D721Med (cell line): ENCODE measurements at regions not wholly inside any gene's neighbourhood (a gene's known extent, or its start where the extent isn't known, plus 50 kb on each side); places are given as distances from the start of the nearest gene placed in this dataset.

Experiments used
- DNase-seq: peaks from one replicate; pipeline ENCODE4 v3.0.0; 2011; ENCODE audit warnings: low spot score; ENCODE audit not compliant: insufficient read length
- FAIRE-seq: peaks from 2 replicates; lab custom pipeline; 2011; peaks lifted over from hg19 to GRCh38; lab: Jason Lieb, UNC
- TF ChIP-seq, protein P1 (sequence below): IDR thresholded peaks from 2 replicates; pipeline ENCODE4 v1.5.1; 2012; ENCODE audit warnings: mild to moderate bottlenecking, control low read depth; ENCODE audit not compliant: insufficient read depth; ENCODE audit errors: missing control alignments

DNA sequence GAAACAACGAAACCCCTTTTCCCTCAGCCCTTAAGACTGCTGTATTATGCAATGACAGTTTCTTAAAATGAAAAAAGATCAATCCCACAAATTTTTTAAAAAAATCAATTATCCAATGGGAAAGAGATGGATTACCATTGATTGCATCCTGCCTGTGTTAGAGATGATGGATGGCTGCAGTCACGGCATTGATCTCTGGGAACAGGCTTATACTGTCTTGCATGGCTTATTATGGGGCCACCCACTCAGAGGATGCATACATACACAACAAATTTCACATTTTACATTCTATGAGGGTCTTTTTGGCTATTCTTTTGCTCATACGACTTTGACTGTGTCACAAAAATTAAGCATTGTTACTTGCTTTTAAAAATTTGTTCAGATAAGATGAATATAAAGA lies 724.3 kb downstream of the HDGFL1 start:
- TF ChIP-seq, protein P1, sequence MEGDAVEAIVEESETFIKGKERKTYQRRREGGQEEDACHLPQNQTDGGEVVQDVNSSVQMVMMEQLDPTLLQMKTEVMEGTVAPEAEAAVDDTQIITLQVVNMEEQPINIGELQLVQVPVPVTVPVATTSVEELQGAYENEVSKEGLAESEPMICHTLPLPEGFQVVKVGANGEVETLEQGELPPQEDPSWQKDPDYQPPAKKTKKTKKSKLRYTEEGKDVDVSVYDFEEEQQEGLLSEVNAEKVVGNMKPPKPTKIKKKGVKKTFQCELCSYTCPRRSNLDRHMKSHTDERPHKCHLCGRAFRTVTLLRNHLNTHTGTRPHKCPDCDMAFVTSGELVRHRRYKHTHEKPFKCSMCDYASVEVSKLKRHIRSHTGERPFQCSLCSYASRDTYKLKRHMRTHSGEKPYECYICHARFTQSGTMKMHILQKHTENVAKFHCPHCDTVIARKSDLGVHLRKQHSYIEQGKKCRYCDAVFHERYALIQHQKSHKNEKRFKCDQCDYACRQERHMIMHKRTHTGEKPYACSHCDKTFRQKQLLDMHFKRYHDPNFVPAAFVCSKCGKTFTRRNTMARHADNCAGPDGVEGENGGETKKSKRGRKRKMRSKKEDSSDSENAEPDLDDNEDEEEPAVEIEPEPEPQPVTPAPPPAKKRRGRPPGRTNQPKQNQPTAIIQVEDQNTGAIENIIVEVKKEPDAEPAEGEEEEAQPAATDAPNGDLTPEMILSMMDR, result no peak
- FAIRE-seq (no peak), DNase-seq (no peak)

DNA sequence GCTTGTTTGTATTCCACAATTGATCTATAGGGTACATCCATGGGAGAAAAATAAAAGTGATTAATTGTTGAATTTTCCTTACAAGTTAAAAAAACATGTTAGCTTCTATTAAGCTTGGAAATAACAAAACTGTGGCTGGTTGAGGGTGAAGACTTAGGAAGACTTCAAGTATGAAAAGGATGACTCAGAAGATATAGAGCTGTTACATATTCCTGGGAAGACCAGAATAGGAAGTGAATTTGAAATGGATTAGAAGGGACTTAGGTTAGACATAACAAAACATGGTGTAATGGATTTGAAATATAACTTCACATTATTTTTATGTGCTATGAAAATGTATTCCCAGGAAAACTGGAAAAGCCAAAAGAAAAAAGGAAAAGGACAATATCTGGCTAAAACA lies 732.2 kb downstream of the HDGFL1 start:
- DNase-seq, result no peak
- no peak for FAIRE-seq
- TF ChIP-seq, protein P1, result no peak

DNA sequence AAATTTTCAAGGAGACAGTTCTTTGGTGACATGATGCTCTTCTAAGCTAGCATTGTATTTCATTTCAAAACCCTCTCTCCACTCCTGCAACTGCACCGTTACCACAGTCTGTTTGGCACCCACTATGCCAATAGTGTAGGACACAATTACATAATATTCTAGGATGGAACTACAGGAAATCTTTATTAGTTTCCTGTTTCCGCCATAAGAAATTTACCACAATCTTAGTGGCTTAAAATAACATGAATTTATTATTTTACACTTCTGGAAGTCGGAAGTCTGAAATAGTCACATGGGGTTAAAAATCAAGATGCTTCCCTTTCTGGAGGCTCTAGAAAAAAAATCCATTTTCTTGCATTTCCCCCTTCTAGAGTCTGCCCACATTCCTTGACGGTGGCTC lies 733.1 kb downstream of the HDGFL1 start:
- FAIRE-seq, result no peak
- TF ChIP-seq, protein P1, result no peak
- no peak for DNase-seq

DNA sequence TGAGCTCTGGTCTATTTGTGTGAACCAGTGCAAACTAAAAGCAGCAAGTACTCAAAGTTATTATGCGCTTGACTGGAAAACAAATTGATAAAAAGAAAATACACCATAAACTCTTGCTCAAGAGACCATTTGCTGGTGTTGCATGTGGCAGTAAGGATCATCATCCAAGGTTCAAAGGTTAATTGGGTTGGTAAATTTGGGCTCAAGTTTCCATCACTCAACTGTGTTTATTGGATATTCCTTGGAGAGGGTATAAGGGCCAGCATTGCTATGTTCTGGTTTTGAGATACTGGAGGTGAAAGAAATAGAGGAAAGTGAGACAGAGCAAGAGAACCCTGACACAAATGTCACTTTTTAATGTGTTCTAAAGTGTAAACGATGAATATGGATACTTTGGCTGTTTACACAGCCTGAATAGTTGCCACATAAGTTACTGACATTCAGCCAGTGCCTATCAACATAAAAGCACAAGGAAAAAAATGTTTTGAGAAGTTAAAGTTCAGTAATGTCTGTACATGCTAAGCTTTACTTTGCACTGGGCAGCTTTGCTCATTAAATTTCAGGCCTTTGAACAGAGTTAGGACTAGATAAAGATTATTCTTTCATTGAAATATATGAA lies 736.1 kb downstream of the HDGFL1 start:
- no peak for FAIRE-seq
- TF ChIP-seq, protein P1, result no peak
- no peak for DNase-seq

DNA sequence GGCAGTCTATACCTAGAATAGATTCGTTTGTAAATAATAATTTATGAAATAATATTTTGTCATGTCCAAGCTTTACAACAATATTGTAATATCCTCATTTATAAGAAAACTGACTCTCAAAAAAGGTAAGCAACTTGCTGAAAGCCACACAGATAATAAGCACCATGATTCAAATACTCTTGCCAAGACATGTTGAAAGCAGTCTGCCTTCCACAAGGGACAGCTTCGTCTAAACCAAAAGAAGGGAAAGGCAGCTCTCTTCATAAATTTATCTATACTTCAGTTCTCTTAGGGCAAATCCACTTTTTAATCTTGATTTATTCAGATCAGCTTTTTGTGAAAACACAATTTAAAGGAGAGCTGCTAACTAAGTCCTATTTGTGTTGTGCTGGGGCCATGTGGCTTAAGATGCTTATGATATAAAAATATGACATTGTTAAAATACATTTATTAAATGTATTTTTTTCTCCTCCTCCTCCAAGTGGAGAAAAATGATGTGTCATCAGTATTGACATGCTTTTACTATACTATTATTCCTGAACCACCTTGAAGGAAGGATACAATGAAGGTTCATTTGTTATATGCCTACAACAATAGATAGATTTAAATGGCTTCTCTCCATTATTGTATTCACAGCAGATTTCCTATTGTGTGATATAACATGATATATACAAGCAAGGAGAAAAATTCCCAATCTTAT lies 737.0 kb downstream of the HDGFL1 start:
- FAIRE-seq (no peak), DNase-seq (no peak)
- TF ChIP-seq, protein P1, result no peak

DNA sequence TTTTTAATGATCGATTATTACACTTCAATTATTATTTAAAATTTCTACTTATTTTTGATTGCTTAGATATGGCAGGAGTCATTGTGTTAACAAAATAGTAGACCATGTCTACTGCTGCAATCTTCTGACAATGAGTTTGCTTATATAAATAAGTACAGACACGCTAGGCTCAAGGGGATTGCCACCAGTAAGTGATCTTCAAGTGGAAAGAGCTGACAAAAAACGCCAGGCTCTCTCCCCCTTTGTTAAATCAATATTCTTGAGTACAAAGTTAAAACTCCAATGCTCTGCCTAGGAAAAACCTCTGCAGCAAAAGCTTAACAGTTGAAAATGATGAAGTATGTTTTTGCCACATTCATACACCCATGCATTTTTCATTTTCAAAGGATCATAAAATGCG lies 738.1 kb downstream of the HDGFL1 start:
- no peak for DNase-seq
- no peak for FAIRE-seq
- TF ChIP-seq, protein P1, result no peak

DNA sequence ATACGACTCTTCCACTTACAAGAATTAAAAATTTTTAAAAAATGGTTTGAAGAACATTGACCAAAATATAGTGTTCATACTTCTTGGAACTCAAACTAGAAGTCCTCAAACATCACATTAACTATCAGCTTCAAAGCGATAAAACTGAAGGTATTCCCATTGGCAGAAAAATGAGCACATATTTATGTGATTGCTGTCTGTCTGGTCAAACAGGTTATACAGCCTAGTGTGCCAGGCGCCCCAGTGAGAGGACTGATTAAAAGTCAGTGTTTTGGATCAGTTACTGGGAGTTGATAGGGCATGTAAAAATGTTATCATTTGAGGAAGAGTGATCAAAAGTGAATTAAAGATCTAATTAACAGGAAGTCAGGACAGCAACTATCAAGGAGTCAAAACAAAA lies 738.8 kb downstream of the HDGFL1 start:
- TF ChIP-seq, protein P1, result no peak
- DNase-seq, result no peak
- FAIRE-seq, result no peak
